ENCODE measurements at regions not wholly inside any gene's neighbourhood (a gene's known extent, or its start where the extent isn't known, plus 50 kb on each side); places are given as distances from the start of the nearest gene placed in this dataset.

- Histone ChIP-seq H3K36me3 (ENCODE audit: insufficient read depth, low read length) (no peaks in the 10 kb centered on the region), H3K9ac (ENCODE audit: low read length) (no peak overlapping the region), H3K27ac (ENCODE audit: low read length) (no peak overlapping the region), H3K79me2 (replicated peaks; ENCODE audit: insufficient read depth, low read length) (no peaks in the 10 kb centered on the region), H3K9me3 (ENCODE audit: low read length) (no peaks in the 10 kb centered on the region), H3K4me2 (ENCODE audit: low read length) (no peak overlapping the region), H3F3A (ENCODE audit: insufficient read depth, low read length, poor library complexity, severe bottlenecking) (no peaks in the 10 kb centered on the region), H3K4me3 (ENCODE audit: low read length) (no peak overlapping the region), H4K20me1 (ENCODE audit: insufficient read depth) (no peaks in the 10 kb centered on the region), H3K9me2 (ENCODE audit: insufficient read depth, low read length) (no peaks in the 10 kb centered on the region), H2AFZ (ENCODE audit: low read depth, low read length) (no peak overlapping the region), H3K27me3 (ENCODE audit: insufficient read depth, low read depth, low read length) (no peaks in the 10 kb centered on the region)
- TF ChIP-seq SMC3 (conservative IDR thresholded peaks at IDR 0.05; ENCODE audit: poor library complexity) (no peak), REST (IDR thresholded peaks at IDR 0.05; ENCODE audit: borderline replicate concordance) (no peak), RAD21 (conservative IDR thresholded peaks at IDR 0.05) (no peak), MXI1 (conservative IDR thresholded peaks at IDR 0.05; ENCODE audit: poor library complexity, severe bottlenecking) (no peak), TAF1 (IDR thresholded peaks at IDR 0.05; ENCODE audit: low read depth) (no peak), CTCF (IDR thresholded peaks at IDR 0.05; ENCODE audit: poor library complexity, severe bottlenecking) (no peak), EP300 (conservative IDR thresholded peaks at IDR 0.05; ENCODE audit: poor library complexity, severe bottlenecking) (no peak), EZH2 (IDR thresholded peaks at IDR 0.05; ENCODE audit: borderline replicate concordance, insufficient read depth, low read length, poor library complexity, severe bottlenecking) (no peak)
These were observed 195.7 kb upstream of the API5 start for GRCh38 chr11:43116071-43116470.

- H3K4me3 ChIP-seq (ENCODE audit: low read length) = no peak overlapping the region
- H3K9ac ChIP-seq (ENCODE audit: low read length) = no peak overlapping the region
- H3K9me3 ChIP-seq (ENCODE audit: low read length) = no peaks in the 10 kb centered on the region
- no peaks in the 10 kb centered on the region for H3F3A ChIP-seq (ENCODE audit: insufficient read depth, low read length, poor library complexity, severe bottlenecking)
- H3K36me3 ChIP-seq (ENCODE audit: insufficient read depth, low read length) = no peaks in the 10 kb centered on the region
- no peak overlapping the region for H3K4me2 ChIP-seq (ENCODE audit: low read length)
- H2AFZ ChIP-seq (ENCODE audit: low read depth, low read length) = no peak overlapping the region
- H4K20me1 ChIP-seq (ENCODE audit: insufficient read depth) = no peaks in the 10 kb centered on the region
- no peaks in the 10 kb centered on the region for H3K27me3 ChIP-seq (ENCODE audit: insufficient read depth, low read depth, low read length)
- no peak overlapping the region for H3K27ac ChIP-seq (ENCODE audit: low read length)
- no peaks in the 10 kb centered on the region for H3K9me2 ChIP-seq (ENCODE audit: insufficient read depth, low read length)
- no peaks in the 10 kb centered on the region for H3K79me2 ChIP-seq (replicated peaks; ENCODE audit: insufficient read depth, low read length)
- TF ChIP-seq SMC3 (conservative IDR thresholded peaks at IDR 0.05; ENCODE audit: poor library complexity) (no peak), RAD21 (conservative IDR thresholded peaks at IDR 0.05) (no peak), MXI1 (conservative IDR thresholded peaks at IDR 0.05; ENCODE audit: poor library complexity, severe bottlenecking) (no peak), CTCF (IDR thresholded peaks at IDR 0.05; ENCODE audit: poor library complexity, severe bottlenecking) (no peak), EZH2 (IDR thresholded peaks at IDR 0.05; ENCODE audit: borderline replicate concordance, insufficient read depth, low read length, poor library complexity, severe bottlenecking) (no peak), EP300 (conservative IDR thresholded peaks at IDR 0.05; ENCODE audit: poor library complexity, severe bottlenecking) (no peak), TAF1 (IDR thresholded peaks at IDR 0.05; ENCODE audit: low read depth) (no peak), REST (IDR thresholded peaks at IDR 0.05; ENCODE audit: borderline replicate concordance) (no peak), POLR2AphosphoS5 (IDR thresholded peaks at IDR 0.05) (no peak)
These were observed 192.4 kb upstream of the API5 start for GRCh38 chr11:43119275-43119970.
